ENCODE measurements at regions not wholly inside any gene's neighbourhood (a gene's known extent, or its start where the extent isn't known, plus 50 kb on each side); places are given as distances from the start of the nearest gene placed in this dataset.

GRCh38 chr7:84248843-84249242 is 54.3 kb upstream of the SEMA3A start:
- no peak overlapping the region for H3K27ac ChIP-seq
- intact Hi-C loops (cut with DNase I; ENCODE audit: low total_unique reads) = no loop called here

GRCh38 chr7:84248267-84248666 is 53.7 kb upstream of the SEMA3A start:
- DNase-seq = no peak
- Histone ChIP-seq H3K4me1 (no peaks in the 10 kb centered on the region), H3K27me3 (no peaks in the 10 kb centered on the region), H3K9me3 (no peaks in the 10 kb centered on the region), H3K36me3 (ENCODE audit: low read depth, missing control alignments) (no peaks in the 10 kb centered on the region), H3K27ac (no peak overlapping the region), H3K4me3 (no peak overlapping the region)
- WGBS, 2 donors = 52 to 57% methylated on average over 3 of the region's 3 CpGs
- TF ChIP-seq CTCF (IDR thresholded peaks at IDR 0.05) (no peak), POLR2A (IDR thresholded peaks at IDR 0.05) (no peak)
- intact Hi-C loops (cut with DNase I; ENCODE audit: low total_unique reads) = no loop called here

More at GRCh38 chr7:84248843-84249242, 54.3 kb upstream of the SEMA3A start:
- no peaks in the 10 kb centered on the region for H3K36me3 ChIP-seq (ENCODE audit: low read depth, missing control alignments)
- TF ChIP-seq POLR2A (IDR thresholded peaks at IDR 0.05) = no peak
- no peak for TF ChIP-seq CTCF (IDR thresholded peaks at IDR 0.05)
- H3K9me3 ChIP-seq = no peaks in the 10 kb centered on the region
- WGBS, 2 donors = 68 to 71% methylated on average over 3 of the region's 3 CpGs
- H3K27me3 ChIP-seq = no peaks in the 10 kb centered on the region
- H3K4me3 ChIP-seq = no peak overlapping the region
- no peak for DNase-seq
- no peaks in the 10 kb centered on the region for H3K4me1 ChIP-seq

DNA sequence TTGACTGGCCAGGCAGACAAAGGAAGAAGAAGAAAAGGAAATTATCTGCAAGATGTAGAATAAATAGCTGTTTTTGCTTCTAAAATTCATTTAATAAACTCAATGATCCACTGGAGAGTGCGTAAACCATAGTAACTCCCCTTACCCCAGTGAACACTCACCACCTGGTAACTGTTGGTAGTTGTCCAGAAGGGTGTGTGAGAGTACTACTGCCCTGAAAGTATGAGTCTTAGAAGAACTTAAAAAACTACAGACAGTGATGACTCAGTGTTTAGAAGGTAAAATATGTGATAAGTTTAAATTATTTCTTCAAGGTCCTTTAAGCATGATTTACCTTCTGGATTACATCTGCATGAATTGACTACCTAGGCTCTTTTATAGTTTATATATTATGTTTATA is 53.0 kb upstream of the SEMA3A start:
- 94 to 100% methylated on average over 1 of the region's 1 CpG for WGBS, 2 donors
- no peak for DNase-seq
- intact Hi-C loops (cut with DNase I; ENCODE audit: low total_unique reads) = no loop called here
- Histone ChIP-seq H3K27me3 (no peaks in the 10 kb centered on the region), H3K9me3 (no peaks in the 10 kb centered on the region), H3K4me3 (no peak overlapping the region), H3K4me1 (no peaks in the 10 kb centered on the region), H3K36me3 (ENCODE audit: low read depth, missing control alignments) (no peaks in the 10 kb centered on the region), H3K27ac (no peak overlapping the region)
- TF ChIP-seq CTCF (IDR thresholded peaks at IDR 0.05) = no peak
- no peak for TF ChIP-seq POLR2A (IDR thresholded peaks at IDR 0.05)

DNA sequence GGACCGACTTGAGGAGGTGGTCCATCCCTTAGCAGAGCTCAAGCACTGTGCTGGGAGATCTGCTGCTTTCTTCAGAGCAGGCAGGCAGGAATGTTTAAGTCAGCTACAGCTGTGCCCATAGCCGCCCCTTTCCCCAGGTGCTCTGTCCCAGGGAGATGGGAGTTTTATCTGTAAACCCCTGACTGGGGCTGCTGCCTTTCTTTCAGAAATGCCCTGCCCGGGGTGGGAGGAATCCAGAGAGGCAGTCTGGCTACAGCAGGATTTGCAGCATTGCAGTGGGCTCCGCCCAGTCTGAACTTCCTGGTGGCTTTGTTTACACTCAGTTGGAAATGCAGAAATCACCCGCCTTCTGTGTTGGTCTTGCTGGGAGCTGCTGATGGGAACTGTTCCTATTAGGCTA is 51.2 kb upstream of the SEMA3A start:
- no peaks in the 10 kb centered on the region for H3K9me3 ChIP-seq
- H3K36me3 ChIP-seq (ENCODE audit: low read depth, missing control alignments) = no peaks in the 10 kb centered on the region
- no peak for DNase-seq
- no peak for TF ChIP-seq POLR2A (IDR thresholded peaks at IDR 0.05)
- no peak for TF ChIP-seq CTCF (IDR thresholded peaks at IDR 0.05)
- no peak overlapping the region for H3K4me3 ChIP-seq
- no peaks in the 10 kb centered on the region for H3K27me3 ChIP-seq
- WGBS, 2 donors = 92 to 93% methylated on average over 5 of the region's 5 CpGs
- intact Hi-C loops (cut with DNase I; ENCODE audit: low total_unique reads) = no loop called here
- H3K27ac ChIP-seq = no peak overlapping the region
- no peaks in the 10 kb centered on the region for H3K4me1 ChIP-seq
